ENCODE measurements at regions not wholly inside any gene's neighbourhood (a gene's known extent, or its start where the extent isn't known, plus 50 kb on each side); places are given as distances from the start of the nearest gene placed in this dataset.
"Not testable (repeated sequence)": the region's sequence is repeated elsewhere in the genome, so short reads cannot be mapped to it uniquely, and the experiment has no call there.

DNA sequence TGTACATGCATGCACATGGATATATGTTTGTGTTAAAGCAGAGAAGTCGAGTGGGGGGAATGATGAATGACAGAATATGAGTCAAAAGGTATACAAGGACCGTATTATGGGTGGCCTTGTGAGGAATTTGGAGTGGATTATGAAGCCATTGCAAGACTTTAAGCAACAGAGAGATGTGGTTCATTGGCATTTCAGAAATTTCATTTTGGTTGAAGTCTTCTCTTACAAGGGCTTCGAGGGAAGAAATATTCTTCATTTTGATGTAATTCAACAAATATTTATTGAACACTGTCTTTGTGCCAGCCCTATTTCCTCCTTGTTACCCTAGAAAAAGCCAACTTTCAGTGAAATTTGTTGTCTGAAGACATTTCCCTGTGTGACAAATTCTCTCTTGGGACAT lies 83.9 kb upstream of the SLCO6A1 start:
- Mint-ChIP-seq H3K4me3 (no peak overlapping the region), H3K9me3 (no peaks in the 10 kb centered on the region), H3K4me1 (peaks cover 0 to 2% (median 0%) of the 10 kb centered on the region in 3 donors), H3K36me3 (no peaks in the 10 kb centered on the region), H3K27ac (no peak overlapping the region), H3K27me3 (no peaks in the 10 kb centered on the region)
- H3K27ac ChIP-seq (ENCODE audit: low read length): no peak overlapping the region
- no peaks in the 10 kb centered on the region for H3K4me1 ChIP-seq (ENCODE audit: control insufficient read depth in 1 of 2, extremely low read depth in 1 of 2, insufficient read depth in 2 of 2, low read length in 2 of 2)
- 46% methylated on average over 2 of the region's 3 CpGs for WGBS (ENCODE audit: insufficient coverage)
- POLR2A ChIA-PET: no interaction called here
- ATAC-seq (replicated peaks in 1 of 4): no peak
- H3K36me3 ChIP-seq (ENCODE audit: control insufficient read depth in 2 of 2, extremely low read depth in 1 of 2, insufficient read depth in 1 of 2, low read length in 1 of 2): no peaks in the 10 kb centered on the region
- CTCF ChIA-PET: interaction anchor here in 1 of 2 donors (0.6 kb wide), 1 partner anchor 25 kb away, joined by 5 read pairs; no protein-coding TSS in a partner anchor
- H3K27me3 ChIP-seq (replicated peaks in 1 of 2; ENCODE audit: control insufficient read depth in 2 of 2, extremely low read depth in 1 of 2, insufficient read depth in 2 of 2, low read length in 1 of 2): no peaks in the 10 kb centered on the region
- no peaks in the 10 kb centered on the region for H3K9me3 ChIP-seq
- no peak for DNase-seq
- no peak overlapping the region for H3K4me3 ChIP-seq (ENCODE audit: control insufficient read depth in 1 of 2, extremely low read depth in 1 of 2, low read length in 1 of 2)

DNA sequence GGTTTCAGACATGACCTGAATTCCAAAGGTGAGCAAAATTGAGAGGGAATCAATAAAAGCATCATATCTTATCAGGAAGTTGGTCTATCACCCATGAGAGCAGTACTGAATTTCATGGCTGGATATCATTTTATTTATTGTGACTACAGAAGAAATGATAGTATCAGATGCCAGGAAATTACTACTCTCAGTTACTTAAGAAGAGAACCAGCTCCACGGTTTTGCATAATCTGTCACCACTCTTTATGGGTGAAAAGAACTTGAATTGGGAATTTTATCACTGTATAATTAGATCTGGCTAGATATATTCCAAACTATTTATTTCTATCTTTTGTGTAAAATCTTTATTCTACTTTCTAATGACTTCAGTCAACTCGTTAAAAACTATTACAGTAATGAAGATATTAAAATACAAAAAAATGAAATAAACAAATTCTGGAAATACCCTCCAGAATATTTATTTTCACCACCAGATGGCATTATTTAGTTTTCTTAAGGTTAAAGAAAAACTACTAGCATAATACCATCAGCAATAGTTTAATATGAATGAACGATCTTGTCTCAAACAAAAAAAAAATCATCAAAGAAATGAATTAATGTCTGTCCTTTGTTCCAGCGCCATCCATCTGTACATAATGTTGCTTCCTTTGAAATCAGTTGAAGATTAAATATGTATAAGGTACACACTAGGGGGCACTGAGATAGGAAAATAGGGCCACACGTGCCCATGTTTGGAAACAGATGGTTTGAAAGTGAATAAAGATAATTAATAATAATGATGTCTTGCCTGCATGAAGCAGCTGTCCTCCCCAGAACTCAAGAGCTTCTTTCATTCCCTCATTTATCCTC lies 84.7 kb upstream of the SLCO6A1 start:
- Mint-ChIP-seq H3K27me3 (no peaks in the 10 kb centered on the region), H3K4me1 (peaks cover 0 to 2% (median 0%) of the 10 kb centered on the region in 3 donors), H3K27ac (no peak overlapping the region), H3K4me3 (no peak overlapping the region), H3K36me3 (no peaks in the 10 kb centered on the region), H3K9me3 (no peaks in the 10 kb centered on the region)
- H3K4me3 ChIP-seq (ENCODE audit: control insufficient read depth in 1 of 2, extremely low read depth in 1 of 2, low read length in 1 of 2): no peak overlapping the region
- no CpG with 5 or more reads among the region's 5 CpGs for WGBS (ENCODE audit: insufficient coverage)
- ATAC-seq (replicated peaks in 1 of 4) (no peak), DNase-seq (peak in 1 of 35 experiments; percentile 18)
- H3K27ac ChIP-seq (ENCODE audit: low read length): no peak overlapping the region
- no peaks in the 10 kb centered on the region for H3K4me1 ChIP-seq (ENCODE audit: control insufficient read depth in 1 of 2, extremely low read depth in 1 of 2, insufficient read depth in 2 of 2, low read length in 2 of 2)
- POLR2A ChIA-PET: no interaction called here
- no peaks in the 10 kb centered on the region for H3K27me3 ChIP-seq (replicated peaks in 1 of 2; ENCODE audit: control insufficient read depth in 2 of 2, extremely low read depth in 1 of 2, insufficient read depth in 2 of 2, low read length in 1 of 2)
- CTCF ChIA-PET: interaction anchor here (0.6 to 2.1 kb wide), 5 partner anchors 24 to 641 kb away, joined by 4 to 7 read pairs (median 5); no protein-coding TSS in a partner anchor
- no peaks in the 10 kb centered on the region for H3K9me3 ChIP-seq
- no peaks in the 10 kb centered on the region for H3K36me3 ChIP-seq (ENCODE audit: control insufficient read depth in 2 of 2, extremely low read depth in 1 of 2, insufficient read depth in 1 of 2, low read length in 1 of 2)

DNA sequence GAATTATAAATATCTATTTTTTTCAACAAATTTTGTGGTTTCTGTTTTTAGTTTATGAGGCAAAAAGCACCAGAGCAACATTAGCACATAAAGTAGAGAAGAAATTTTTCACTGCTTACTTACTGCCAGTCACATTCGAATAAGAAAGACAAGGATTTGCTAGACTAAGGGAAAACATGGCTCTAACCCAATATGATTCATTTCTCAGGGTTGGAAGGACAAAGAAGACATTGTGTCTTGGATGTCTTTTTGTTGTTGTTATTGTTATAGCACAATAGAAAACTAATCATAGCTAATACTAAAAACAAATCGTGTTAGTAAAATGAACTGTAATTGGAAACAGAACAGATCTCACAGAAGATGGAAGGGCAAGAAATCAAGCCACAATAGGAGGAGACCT lies 90.9 kb upstream of the SLCO6A1 start:
- Histone ChIP-seq H3K27me3 (replicated peaks in 1 of 2; ENCODE audit: control insufficient read depth in 2 of 2, extremely low read depth in 1 of 2, insufficient read depth in 2 of 2, low read length in 1 of 2) (no peaks in the 10 kb centered on the region), H3K36me3 (ENCODE audit: control insufficient read depth in 2 of 2, extremely low read depth in 1 of 2, insufficient read depth in 1 of 2, low read length in 1 of 2) (no peaks in the 10 kb centered on the region), H3K4me1 (ENCODE audit: control insufficient read depth in 1 of 2, extremely low read depth in 1 of 2, insufficient read depth in 2 of 2, low read length in 2 of 2) (no peaks in the 10 kb centered on the region), H3K4me3 (ENCODE audit: control insufficient read depth in 1 of 2, extremely low read depth in 1 of 2, low read length in 1 of 2) (no peak overlapping the region), H3K9me3 (no peaks in the 10 kb centered on the region), H3K27ac (ENCODE audit: low read length) (no peak overlapping the region)
- no CpG with 5 or more reads among the region's 2 CpGs for WGBS (ENCODE audit: insufficient coverage)
- H3K4me3 Mint-ChIP-seq: no peak overlapping the region
- H3K36me3 Mint-ChIP-seq: peaks cover 4% of the 10 kb centered on the region
- no peak overlapping the region for H3K27ac Mint-ChIP-seq
- ChIA-PET POLR2A (no interaction called here), CTCF (no interaction called here)
- no peak for ATAC-seq (replicated peaks in 1 of 4)
- peaks cover 0 to 4% (median 3%) of the 10 kb centered on the region in 3 donors for H3K9me3 Mint-ChIP-seq
- H3K27me3 Mint-ChIP-seq: peaks cover 2 to 5% of the 10 kb centered on the region in 2 donors
- no peaks in the 10 kb centered on the region for H3K4me1 Mint-ChIP-seq
- no peak for DNase-seq

DNA sequence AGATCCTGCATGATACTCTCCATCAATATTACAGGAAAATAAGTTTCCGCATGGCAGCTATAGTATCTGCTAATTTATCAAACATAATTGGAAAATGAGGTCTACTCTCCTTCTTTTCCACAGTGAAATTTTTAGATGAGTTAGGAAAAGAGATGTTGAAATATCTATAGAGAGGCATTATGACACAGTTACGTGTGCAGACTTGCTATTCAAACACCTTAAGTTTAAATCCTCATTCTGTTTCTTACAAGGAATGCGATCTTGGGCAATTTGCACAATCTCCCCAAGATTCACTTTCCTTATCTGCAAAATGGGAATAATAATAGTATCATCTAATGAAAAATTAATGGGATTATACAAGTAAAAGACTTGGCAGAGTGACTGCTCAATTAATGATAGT lies 91.7 kb upstream of the SLCO6A1 start:
- H3K4me1 Mint-ChIP-seq: peaks cover 0 to 2% (median 2%) of the 10 kb centered on the region in 3 donors
- no peaks in the 10 kb centered on the region for H3K36me3 ChIP-seq (ENCODE audit: control insufficient read depth in 2 of 2, extremely low read depth in 1 of 2, insufficient read depth in 1 of 2, low read length in 1 of 2)
- no peaks in the 10 kb centered on the region for H3K27me3 ChIP-seq (replicated peaks in 1 of 2; ENCODE audit: control insufficient read depth in 2 of 2, extremely low read depth in 1 of 2, insufficient read depth in 2 of 2, low read length in 1 of 2)
- H3K9me3 Mint-ChIP-seq: peaks cover 0 to 4% (median 3%) of the 10 kb centered on the region in 3 donors
- no peak overlapping the region for H3K27ac Mint-ChIP-seq
- H3K4me1 ChIP-seq (ENCODE audit: control insufficient read depth in 1 of 2, extremely low read depth in 1 of 2, insufficient read depth in 2 of 2, low read length in 2 of 2): no peaks in the 10 kb centered on the region
- ChIA-PET CTCF (no interaction called here), POLR2A (no interaction called here)
- WGBS (ENCODE audit: insufficient coverage): no CpG with 5 or more reads among the region's 3 CpGs
- no peak overlapping the region for H3K4me3 ChIP-seq (ENCODE audit: control insufficient read depth in 1 of 2, extremely low read depth in 1 of 2, low read length in 1 of 2)
- no peak overlapping the region for H3K27ac ChIP-seq (ENCODE audit: low read length)
- H3K4me3 Mint-ChIP-seq: no peak overlapping the region
- DNase-seq (no peak), ATAC-seq (replicated peaks in 1 of 4) (no peak)
- no peaks in the 10 kb centered on the region for H3K9me3 ChIP-seq
- H3K27me3 Mint-ChIP-seq: peaks cover 2 to 5% of the 10 kb centered on the region in 2 donors
- peaks cover 4% of the 10 kb centered on the region for H3K36me3 Mint-ChIP-seq

DNA sequence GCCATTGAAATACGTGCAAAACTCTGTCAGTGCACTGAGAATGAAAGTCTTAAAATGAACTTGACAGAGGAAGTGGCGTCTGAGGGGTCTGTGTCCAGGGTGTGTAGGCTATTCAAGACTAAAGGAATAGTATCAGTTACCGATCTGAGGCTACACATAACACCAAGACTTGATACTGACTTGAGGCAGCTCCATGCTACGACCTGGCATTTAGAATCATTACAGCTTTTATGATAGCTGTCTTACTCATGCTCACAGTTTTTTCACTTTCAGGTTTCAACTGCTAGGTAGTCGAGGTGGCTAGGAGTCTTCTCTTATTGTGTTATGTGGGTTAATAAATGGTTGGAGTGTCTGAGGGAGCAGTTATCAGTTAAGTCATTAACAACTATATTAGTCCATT lies 92.8 kb upstream of the SLCO6A1 start:
- Histone ChIP-seq H3K36me3 (ENCODE audit: control insufficient read depth in 2 of 2, extremely low read depth in 1 of 2, insufficient read depth in 1 of 2, low read length in 1 of 2) (no peaks in the 10 kb centered on the region), H3K27ac (ENCODE audit: low read length) (no peak overlapping the region), H3K27me3 (replicated peaks in 1 of 2; ENCODE audit: control insufficient read depth in 2 of 2, extremely low read depth in 1 of 2, insufficient read depth in 2 of 2, low read length in 1 of 2) (no peaks in the 10 kb centered on the region), H3K4me3 (ENCODE audit: control insufficient read depth in 1 of 2, extremely low read depth in 1 of 2, low read length in 1 of 2) (no peak overlapping the region), H3K9me3 (no peaks in the 10 kb centered on the region), H3K4me1 (ENCODE audit: control insufficient read depth in 1 of 2, extremely low read depth in 1 of 2, insufficient read depth in 2 of 2, low read length in 2 of 2) (no peaks in the 10 kb centered on the region)
- H3K4me3 Mint-ChIP-seq: no peak overlapping the region
- ChIA-PET POLR2A (no interaction called here), CTCF (no interaction called here)
- WGBS (ENCODE audit: insufficient coverage): no CpG with 5 or more reads among the region's 5 CpGs
- no peak overlapping the region for H3K27ac Mint-ChIP-seq
- peaks cover 4% of the 10 kb centered on the region for H3K36me3 Mint-ChIP-seq
- peaks cover 0 to 4% (median 3%) of the 10 kb centered on the region in 3 donors for H3K9me3 Mint-ChIP-seq
- H3K4me1 Mint-ChIP-seq: peaks cover 0 to 14% (median 6%) of the 10 kb centered on the region in 3 donors
- ATAC-seq (replicated peaks in 1 of 4) (no peak), DNase-seq (no peak)
- H3K27me3 Mint-ChIP-seq: peaks cover 2 to 5% of the 10 kb centered on the region in 2 donors

DNA sequence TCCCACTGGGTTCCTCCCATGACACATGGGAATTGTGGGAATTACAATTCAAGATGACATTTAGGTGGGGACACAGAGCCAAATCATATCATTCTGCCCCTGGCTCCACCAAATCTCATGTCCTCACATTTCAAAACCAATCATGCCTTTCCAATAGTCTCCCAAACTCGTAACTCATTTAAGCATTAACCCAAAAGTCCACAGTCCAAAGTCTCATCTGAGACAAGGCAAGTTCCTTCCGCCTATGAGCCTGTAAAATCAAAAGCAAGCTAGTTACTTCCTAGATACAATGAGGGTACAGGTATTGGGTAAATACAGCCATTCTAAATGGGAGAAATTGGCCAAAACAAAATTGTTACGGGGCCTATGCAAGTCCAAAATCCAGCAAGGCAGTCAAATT lies 93.8 kb upstream of the SLCO6A1 start:
- H3K9me3 Mint-ChIP-seq; H3K4me3 ChIP-seq (ENCODE audit: control insufficient read depth in 1 of 2, extremely low read depth in 1 of 2, low read length in 1 of 2); H3K9me3 ChIP-seq; CTCF ChIA-PET; H3K27me3 Mint-ChIP-seq; H3K36me3 Mint-ChIP-seq; DNase-seq; H3K4me3 Mint-ChIP-seq; POLR2A ChIA-PET; H3K27ac Mint-ChIP-seq; ATAC-seq (replicated peaks in 1 of 4); H3K27ac ChIP-seq (ENCODE audit: low read length); H3K36me3 ChIP-seq (ENCODE audit: control insufficient read depth in 2 of 2, extremely low read depth in 1 of 2, insufficient read depth in 1 of 2, low read length in 1 of 2); H3K27me3 ChIP-seq (replicated peaks in 1 of 2; ENCODE audit: control insufficient read depth in 2 of 2, extremely low read depth in 1 of 2, insufficient read depth in 2 of 2, low read length in 1 of 2); H3K4me1 ChIP-seq (ENCODE audit: control insufficient read depth in 1 of 2, extremely low read depth in 1 of 2, insufficient read depth in 2 of 2, low read length in 2 of 2): not testable (repeated sequence)
- H3K4me1 Mint-ChIP-seq: peaks cover 0 to 16% (median 6%) of the 10 kb centered on the region in 3 donors
- WGBS (ENCODE audit: insufficient coverage): no CpG with 5 or more reads among the region's 3 CpGs

Measured in T-cell (primary cell).